ENCODE measurements at regions not wholly inside any gene's neighbourhood (a gene's known extent, or its start where the extent isn't known, plus 50 kb on each side); places are given as distances from the start of the nearest gene placed in this dataset.
"Not testable (repeated sequence)": the region's sequence is repeated elsewhere in the genome, so short reads cannot be mapped to it uniquely, and the experiment has no call there.

DNA sequence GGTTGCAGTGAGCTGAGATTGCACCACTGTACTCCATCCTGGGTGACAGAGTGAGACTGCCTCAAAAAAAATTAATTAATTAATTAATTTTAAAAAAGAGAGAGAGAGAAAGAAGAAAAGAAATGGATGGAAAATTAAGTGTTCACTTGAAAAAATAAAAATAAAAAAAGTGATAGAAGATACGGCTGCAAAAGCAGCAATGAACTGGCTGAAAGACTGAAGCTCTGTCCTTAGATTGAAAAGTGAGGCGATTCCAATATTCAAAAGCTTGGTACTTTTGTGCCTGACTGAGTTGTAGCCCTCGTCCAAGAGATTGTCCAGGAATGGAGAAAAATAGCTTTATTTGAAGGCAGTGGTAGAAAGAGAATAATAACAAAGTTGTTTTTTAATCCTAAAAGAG lies 154.6 kb downstream of the ADSS2 start:
- DNase-seq (ENCODE audit: low read depth) = no peak

DNA sequence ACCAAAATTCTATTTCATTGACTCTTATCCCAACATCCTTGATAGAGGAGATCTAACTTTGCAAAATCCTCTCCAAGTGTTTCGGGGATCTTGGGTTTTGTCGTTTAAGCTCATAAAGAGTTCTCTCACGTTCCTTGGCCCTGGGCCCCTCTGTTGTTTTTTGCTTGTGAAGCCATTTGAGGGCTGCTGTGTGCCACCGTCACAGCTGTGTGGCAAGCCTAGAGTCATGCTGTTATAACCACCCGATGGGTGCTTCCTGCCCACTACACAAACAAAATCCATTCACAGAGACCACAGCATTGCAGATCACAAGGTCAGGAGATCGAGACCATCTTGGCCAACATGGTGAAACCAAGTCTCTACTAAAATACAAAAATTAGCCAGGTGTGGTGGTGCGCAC lies 154.1 kb downstream of the ADSS2 start:
- DNase-seq (ENCODE audit: low read depth) = no peak

DNA sequence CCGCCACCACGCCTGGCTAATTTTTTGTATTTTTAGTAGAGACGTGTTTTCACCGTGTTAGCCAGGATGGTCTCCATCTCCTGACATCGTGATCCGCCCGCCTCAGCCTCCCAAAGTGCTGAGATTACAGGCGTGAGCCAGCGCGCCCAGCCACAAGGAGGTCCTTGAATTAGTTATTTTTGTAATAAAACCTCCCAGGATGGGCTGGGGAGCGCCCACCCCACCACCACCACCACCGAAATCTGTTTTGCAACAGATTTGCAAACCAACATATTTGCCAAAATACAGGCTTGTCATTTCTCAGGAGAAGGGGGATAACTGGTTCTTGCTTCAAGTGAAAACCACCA lies 151.7 kb downstream of the ADSS2 start:
- not testable (repeated sequence) for DNase-seq (ENCODE audit: low read depth)

DNA sequence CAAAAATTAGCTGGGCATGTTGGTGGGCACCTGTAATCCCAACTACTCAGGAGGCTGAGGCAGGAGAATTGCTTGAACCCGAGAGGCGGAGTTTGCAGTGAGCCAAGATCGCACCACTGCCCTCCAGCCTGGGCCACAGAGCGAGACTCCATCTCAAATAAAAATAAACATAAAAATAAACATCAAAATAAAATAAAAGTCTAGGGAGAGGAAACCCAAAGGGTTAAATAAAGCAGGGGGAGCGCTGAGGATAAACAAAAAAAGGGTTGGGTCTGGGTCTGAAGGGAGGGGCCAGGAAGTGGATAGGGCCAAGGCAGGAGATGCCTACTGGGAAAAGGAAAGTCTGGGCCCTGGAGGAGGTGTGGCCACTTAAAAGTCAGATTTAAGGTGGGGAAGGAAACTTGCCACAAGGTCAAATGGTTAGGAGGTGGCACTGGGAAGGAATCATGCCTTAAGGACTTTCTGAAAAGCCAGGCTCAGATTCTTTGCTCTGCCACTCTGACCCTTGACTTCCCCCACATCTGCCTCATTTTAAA lies 150.0 kb downstream of the ADSS2 start:
- DNase-seq (ENCODE audit: low read depth) = no peak

DNA sequence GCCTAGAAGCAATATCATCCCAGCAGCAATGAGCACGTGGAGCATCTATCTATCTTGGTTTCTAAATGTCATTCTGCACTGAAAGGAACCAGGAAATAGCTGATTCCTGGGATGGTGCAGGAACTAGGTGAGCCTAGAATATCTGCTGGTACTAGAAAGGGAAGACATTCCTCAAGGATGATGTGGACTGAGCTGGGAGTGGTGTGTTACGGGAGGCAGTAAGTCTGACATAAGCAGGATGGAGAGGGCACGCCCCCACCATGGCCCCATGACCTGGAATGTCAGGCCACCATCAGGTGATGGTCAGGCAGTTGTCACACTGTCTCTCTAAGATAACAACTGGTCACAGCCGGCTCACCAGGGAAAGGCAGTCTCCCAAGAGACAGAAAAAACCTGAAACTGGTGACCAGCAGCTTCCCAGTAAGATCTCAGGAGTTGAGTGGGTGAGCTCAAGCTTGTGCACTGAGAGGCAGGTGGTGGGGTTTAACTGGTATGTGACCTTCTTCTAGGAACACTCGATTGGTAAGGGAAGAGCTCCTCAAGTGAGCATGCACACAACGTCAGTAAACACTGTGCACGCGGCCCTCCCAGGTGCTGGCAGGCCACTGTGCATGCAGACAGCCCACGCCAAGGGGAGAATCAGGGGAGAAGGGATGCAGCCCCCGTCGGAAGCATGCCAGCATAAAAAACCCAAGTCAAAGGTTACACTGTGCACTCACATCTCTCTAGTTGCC lies 148.7 kb downstream of the ADSS2 start:
- DNase-seq (ENCODE audit: low read depth) = no peak

DNA sequence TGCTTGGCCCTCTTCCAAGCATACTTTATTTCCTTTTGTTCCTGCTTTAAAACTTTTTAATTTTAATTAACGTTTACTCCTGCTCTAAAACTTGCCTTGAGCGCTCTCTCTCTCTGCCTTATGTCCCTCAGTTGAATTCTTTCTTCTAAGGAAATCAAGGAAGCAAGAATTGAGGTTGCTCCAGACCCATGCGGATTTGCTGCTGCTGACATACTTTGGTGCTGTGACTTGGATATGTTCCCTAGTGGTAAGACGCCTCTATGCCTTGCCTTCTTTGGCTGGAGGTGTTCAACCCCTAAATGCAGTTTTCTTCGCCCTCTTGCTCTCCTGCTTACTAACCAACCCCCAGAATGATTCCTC lies 148.1 kb downstream of the ADSS2 start:
- no peak for DNase-seq (ENCODE audit: low read depth)

DNA sequence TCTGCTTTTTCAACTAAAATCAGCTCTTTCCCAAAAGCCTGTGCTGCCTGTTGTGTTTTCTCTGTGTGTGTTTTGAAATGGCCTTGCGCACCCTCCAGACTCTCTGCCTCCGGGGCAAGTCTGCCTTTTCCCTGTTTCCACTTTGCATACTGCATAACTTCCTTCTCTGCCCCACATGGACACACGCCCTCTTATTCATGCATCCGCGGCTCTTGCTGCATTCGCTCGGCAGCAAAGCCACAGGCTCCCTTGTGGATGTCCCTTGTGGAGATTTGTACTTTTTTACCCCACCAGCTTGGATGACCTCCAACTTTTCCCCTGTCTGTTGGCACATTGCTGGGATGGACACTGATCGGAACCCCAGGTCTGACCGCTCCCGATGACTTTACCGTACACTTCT lies 147.6 kb downstream of the ADSS2 start:
- no peak for DNase-seq (ENCODE audit: low read depth)

DNA sequence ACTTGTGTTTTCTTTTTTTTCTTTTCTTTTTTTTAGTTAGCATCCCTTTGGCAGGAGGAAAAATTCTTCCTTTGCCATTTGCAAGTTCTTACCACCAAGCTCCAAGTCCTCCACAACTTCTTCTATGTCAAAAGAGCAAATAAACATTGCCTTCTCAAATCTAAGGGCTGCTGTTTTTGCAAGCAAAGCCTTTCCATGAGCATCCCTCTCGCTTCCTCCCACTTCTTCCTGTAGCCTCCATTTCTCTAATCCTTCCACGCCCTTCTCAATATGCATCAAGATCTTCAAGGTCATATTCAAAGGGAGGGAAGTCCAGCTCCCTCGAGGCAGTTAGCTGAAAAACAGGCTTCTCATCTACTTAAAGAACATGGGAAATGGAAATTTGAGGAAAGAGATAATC lies 147.1 kb downstream of the ADSS2 start:
- DNase-seq (ENCODE audit: low read depth) = no peak

DNA sequence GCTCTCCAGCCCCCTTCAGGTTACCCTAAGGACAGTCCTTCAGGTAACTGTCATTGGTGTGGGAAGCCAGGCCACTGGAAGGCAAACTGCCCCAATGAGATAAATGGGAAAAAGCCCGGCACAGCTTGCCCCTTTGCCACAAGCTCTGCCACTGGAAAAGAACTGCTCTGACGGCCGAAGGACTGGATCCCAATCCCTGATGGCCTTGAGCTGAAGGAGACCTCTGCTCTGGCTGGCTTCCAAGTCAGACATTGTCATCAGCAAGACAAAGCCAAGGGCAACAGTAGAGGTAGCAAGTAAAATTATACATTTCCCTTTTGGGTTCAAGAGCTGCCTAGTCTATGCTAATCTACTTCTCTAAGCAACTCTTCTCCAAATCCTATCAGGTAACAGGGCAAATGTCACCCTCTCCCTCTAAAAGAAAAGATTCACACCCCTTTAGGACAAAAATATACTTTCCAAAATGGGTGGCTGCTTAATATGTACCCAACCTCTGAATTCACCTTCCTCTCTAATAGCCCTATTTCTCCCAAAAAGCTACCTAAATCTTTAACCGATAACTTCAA lies 145.8 kb downstream of the ADSS2 start:
- no peak for DNase-seq (ENCODE audit: low read depth)

DNA sequence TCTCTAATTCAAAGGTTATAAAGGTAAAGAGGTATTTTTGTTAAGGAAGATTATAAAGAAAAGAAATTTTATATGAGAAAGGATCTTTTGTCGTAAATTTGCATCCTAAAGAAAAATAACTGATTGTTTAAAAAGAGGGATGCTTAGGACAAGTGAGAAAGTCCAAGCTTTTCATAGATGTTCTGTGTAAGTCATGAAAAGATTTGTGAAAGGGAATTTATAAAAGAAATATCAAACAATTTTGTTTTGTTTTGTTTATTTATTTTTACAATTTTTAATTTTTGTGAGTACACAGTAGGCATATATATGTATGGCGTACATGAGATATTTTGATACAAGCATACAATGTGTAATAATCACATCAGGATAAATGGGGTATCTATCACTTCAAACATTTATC lies 145.2 kb downstream of the ADSS2 start:
- no peak for DNase-seq (ENCODE audit: low read depth)

DNA sequence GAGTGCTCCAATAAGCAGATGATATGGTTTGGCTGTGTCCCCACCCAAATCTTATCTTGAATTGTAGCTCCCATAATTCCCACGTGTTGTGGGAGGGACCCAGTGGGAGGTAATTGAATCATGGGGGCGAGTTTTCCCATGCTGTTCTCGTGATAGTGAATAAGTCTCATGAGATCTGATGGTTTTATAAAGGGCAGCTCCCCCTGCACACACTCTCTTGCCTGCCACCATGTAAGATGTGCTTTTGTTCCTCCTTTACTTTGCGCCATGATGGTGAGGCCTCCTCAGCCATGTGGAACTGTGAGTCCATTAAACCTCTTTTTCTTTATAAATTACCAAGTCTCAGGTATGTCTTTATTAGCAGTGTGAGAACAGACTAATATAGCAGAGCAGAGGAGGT lies 142.5 kb downstream of the ADSS2 start:
- not testable (repeated sequence) for DNase-seq (ENCODE audit: low read depth)

DNA sequence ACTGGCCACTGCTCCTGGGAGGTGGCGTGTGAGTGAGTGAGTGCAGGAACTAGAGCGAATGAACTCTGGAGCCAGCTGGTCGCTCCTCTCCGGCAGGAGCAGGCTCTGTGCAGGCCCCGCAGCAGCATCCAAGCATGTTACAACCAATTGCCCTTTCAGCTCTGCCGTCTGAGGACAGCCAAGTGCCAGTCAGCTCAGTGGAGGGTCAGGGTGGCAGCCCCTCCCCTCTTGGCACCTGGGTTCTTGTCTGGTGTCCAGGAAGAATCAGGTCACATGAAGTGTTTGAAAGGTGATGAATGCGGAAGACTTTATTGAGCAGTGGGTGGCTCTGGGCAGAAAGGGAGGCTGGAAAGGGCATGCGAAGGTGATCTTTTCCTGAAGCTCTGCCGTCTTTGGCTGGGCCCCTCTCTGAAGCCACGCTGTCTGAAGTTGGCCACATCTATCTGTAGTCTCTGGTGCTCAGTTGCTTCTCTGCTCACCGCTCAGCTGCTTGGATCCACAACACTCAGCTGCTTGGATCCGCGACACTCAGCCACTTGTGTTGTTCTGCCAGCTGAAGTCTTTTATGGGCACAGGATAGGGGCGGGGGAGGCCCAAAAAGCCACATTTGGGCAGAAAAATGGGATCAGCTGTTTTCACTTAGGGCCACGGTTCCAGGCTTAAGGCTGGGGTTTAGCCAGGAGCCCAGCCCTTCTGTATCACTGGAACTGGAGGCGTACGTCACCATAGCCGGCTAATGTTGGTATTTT lies 139.8 kb downstream of the ADSS2 start:
- no peak for DNase-seq (ENCODE audit: low read depth)

DNA sequence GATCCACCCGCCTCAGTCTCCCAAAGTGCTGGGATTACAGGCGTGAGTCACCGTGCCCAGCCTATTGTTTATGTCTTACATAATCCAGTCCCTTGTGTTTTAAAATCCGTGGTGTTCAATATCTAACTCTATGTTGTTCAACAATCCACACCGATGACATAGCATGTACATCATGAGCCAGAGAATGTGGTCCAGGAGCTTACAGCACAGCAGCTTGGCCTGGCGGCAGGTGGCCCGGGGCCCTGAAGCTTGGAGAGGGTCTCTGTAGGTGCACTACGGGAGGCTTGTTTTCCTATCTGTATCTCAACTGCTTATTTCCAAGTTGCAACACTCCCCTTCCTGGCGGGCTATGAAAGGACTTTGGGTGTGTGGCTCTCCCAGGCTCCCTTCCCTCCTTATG lies 138.4 kb downstream of the ADSS2 start:
- no peak for DNase-seq (ENCODE audit: low read depth)

DNA sequence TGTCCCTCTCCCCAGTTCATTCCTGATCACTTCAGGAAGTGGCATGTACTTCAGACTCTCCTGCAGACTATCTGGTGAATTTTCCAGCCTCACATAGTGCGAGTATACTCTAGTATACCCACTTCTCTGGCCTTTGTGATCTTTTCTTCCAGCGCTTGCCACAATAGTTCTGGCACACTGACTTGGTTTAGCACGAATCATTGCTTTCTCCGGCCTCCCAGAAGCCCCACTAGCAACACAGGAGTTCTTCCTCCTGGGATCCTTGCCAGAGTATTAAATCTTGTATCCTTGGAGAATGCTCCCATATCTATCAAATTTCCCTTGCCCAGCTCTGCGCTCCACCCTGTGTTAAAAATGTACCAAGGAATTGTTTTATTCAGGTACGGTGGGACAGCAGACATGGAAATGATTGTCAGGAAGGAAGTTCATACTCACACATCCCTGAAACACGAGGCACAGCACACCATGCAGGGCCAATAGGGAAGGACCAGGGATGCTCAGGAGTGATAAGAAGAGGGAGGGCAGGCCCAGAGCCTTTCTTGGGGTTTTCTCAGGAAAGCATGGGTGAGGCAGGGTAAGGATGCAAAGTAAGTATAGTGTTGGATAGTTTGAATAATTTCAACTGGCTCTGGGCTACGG lies 136.7 kb downstream of the ADSS2 start:
- no peak for DNase-seq (ENCODE audit: low read depth)

DNA sequence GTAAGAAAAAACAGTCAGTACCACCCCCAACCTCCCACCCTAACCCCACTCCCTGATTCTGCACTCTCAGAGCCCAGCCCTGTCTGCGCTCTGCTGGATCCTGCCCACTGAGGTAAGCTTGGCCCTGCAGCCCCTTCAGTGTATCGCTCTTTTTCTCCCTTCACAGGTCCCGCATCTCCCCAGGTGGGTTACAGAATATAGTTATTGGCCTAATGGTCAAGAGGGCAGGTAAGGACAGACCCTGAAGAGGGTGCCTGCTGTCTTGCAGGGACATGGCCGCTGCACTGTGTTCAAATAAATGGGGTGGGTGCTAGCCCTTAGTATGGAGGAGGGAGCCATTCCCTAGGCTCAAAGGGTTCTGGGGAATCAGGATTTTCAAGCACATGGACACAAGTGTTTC lies 135.7 kb downstream of the ADSS2 start:
- DNase-seq (ENCODE audit: low read depth) = no peak

DNA sequence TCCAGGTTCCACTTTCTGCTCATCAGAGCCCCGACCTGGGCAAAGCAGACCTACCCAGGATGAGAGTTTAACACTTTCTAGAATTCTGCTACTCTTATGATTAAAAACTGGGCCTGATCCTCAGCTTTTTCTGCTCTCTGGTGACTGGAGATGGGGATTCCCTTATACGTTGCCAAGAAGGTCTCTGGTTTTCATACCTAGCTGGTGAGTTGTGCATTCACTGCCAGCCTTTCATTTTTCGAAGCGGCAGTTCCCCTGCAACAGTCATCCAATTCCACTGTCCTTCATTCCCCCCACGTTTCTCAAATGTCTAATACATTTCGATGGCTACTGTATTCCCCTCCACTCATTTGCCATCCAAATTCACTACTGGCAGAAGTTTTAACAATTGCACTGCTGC lies 135.3 kb downstream of the ADSS2 start:
- no peak for DNase-seq (ENCODE audit: low read depth)

DNA sequence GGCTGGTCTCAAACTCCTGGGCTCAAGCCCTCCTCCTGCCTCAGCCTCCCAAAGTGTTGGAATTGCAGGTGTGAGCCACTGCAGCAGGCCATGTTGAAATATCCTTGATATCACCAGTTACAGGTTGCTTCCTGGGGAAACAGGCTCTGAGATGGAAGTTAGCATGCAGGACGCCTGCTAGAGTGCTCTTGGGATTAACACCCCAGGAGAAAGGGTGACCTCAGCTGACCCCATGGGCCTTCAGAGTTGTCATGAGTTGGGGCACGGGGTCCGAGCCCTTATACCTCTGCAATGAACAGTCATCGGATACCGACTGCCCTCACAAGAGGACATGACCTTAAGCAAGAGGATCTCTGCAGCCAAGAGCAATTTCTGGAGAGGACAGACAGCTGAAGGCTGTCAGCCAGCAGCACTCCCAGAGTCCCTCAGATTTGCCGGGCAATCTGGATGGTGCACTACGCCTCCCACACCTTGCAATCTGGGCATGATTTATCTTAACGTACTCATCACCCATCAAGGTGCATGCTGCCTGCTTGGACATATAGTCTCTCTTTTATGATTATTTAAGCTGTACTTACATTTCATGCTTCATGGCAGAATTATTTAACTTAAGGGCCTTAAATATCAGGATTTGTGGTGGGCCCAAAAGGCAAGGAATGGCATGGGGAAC lies 134.6 kb downstream of the ADSS2 start:
- no peak for DNase-seq (ENCODE audit: low read depth)

DNA sequence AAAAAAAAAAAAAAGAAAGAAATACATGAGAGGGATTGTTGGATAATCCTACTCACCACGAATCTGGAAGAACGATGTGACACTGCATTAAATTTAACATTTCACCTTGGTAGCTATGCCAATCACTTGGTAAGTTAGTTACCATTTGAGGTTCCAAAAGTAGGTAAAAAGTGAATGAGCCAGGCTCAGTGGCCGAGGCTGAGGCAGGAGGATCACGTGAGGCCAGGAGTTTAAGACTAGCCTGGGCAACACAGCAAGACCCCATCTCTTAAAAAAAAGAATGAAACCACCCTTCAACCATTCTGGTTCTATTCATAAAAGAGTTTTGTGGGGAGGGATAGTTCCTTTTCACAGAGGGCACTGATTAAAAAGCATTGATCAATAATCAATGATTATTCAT lies 133.6 kb downstream of the ADSS2 start:
- no peak for DNase-seq (ENCODE audit: low read depth)

DNA sequence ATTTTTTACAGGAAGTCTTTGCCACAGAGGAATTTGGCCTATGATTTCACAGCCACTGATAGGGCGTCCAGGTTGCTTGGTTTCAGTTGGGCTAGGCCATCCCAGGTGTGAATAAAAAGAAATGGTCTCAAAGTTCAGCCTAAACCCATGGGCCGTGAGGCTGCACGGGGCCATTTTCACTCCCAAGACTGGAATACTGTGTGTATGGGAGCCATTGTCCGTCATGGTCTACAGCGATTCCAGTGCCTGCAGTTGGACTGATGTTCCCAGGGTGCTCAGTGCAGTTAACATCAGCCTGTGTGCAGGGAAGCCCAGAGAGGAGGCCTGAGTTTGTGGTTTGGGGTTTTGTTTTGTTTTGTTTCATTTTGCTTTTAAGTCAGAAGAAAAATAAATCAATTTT lies 133.2 kb downstream of the ADSS2 start:
- no peak for DNase-seq (ENCODE audit: low read depth)

DNA sequence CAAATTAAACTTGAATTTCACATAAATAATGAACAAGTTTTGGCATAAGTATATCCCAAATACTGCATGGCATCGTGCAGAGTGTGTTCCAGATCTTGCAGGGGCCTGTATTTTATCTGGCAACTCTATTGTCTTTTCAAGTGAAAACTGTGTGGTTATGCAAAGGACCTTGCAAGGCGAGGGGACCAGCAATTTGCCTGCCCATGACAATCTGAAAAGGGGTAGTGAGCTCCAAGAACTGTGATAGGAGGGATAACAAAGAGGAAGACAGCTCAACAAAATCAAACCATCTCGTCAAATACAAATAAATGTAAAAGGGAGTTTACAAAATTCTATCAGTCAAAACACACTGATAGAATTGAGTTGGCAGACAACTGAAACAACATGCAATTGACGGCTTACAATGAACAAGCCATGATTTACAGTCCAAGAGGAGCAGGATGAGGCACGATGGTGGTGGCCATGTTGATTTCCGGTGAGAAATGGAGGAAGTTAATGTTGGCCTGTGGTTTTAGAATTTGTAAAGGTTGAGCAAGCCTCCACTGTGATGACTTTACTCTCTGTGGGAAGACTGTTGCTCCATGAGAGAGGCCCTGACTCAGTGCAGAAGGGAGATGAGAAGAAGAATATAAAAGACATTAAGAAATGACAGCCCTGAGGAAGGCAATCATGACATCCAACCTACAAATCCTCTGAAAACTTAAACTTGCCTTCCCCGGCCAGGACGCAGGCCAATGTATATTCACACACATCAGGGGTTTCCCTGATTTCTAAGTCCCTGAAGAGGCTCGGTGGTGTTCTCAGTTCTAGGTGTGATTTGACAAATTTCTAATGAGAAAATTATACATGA lies 132.2 kb downstream of the ADSS2 start:
- DNase-seq (ENCODE audit: low read depth) = peak; percentile 94

DNA sequence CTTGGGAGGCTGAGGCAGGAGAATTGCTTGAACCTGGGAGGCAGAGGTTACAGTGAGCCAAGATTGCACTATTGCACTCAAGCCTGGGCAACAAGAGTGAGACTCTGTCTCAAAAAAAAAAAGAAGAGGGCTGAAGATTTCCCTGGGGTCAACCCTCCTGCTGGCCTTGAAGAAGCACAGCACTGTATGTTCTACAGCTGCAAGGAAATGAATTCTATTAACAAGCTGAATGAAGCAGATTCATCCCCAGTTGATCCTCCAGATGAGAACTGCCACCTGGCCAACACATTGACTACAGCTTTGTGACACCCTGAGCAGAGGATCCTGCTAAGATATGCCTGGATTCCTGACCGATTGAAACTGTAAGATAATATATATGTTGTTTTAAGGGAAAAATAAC lies 129.5 kb downstream of the ADSS2 start:
- no peak for DNase-seq (ENCODE audit: low read depth)

All from iris pigment epithelial cell (primary cell).